Neural crest cell (in vitro differentiated cells): ENCODE measurements at regions not wholly inside any gene's neighbourhood (a gene's known extent, or its start where the extent isn't known, plus 50 kb on each side); places are given as distances from the start of the nearest gene placed in this dataset.

Experiments
- DNase-seq: peaks from one replicate; pipeline ENCODE4 v3.0.0; 2021; ENCODE audit warnings: low read depth, mixed read lengths, low spot score
- H3K27ac Mint-ChIP-seq: one replicate; pipeline ENCODE4 v1.8.0; 2021; ENCODE audit warnings: mild to moderate bottlenecking, mixed read lengths; ENCODE audit not compliant: unreplicated experiment
- H3K27me3 Mint-ChIP-seq: 2 replicates; pipeline ENCODE4 v1.8.0; 2021; ENCODE audit warnings: low read depth, mild to moderate bottlenecking, mixed read lengths
- H3K36me3 Mint-ChIP-seq: 2 replicates; pipeline ENCODE4 v1.8.0; 2021; ENCODE audit warnings: low read depth, mild to moderate bottlenecking, mixed read lengths
- H3K4me1 Mint-ChIP-seq: 2 replicates; pipeline ENCODE4 v1.8.0; 2021; ENCODE audit warnings: mixed read lengths
- H3K4me3 Mint-ChIP-seq: one replicate; pipeline ENCODE4 v1.8.0; 2021; ENCODE audit warnings: mild to moderate bottlenecking, mixed read lengths
- H3K9me3 Mint-ChIP-seq: 2 replicates; pipeline ENCODE4 v1.8.0; 2021; ENCODE audit warnings: mixed read lengths
- TF ChIP-seq, protein P1 (sequence below): fragments of 200-600 bp; sonication (generic); conservative IDR thresholded peaks from 2 replicates; pipeline ENCODE4 v1.5.0; 2021; ENCODE audit warnings: antibody characterized with exemption, mild to moderate bottlenecking

DNA sequence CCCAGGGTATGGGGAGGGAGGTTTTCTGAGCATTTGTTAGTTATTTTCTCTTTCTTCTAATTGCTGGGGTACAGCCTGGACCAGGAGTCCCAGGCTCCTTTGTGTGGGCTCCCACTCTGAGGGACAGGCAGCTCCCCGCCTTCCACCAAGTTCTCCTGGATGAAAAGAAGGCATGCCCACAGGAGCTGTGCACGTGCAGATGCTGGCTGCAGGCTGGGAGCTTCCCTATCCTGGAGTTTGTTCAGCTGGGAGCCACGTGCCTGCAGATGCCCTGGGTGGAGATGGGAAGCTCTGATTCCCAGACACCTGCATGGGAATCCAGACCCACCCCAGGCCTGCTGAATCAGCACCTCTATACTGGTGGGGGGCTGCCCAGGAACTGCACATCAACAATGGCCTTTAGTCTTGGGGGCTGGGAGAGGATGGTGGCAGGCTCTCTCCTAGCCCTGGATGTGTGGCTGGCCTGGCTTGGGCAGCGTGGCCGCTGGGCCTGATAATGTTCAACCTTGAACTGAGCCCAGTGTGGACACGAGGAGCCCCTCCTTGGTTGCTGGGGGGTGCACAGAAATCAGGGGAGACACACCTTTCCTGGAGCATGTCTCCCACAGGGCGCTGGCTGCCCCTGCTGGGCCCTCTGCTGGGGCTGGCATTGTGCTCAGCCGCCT lies 233.6 kb upstream of the HS6ST1 start:
- Mint-ChIP-seq H3K4me3 (no peak overlapping the region), H3K27ac (no peak overlapping the region), H3K27me3 (peaks cover 2% of the 10 kb centered on the region), H3K9me3 (peaks cover 1% of the 10 kb centered on the region), H3K36me3 (no peaks in the 10 kb centered on the region), H3K4me1 (peaks cover 57% of the 10 kb centered on the region)
- TF ChIP-seq, protein P1, sequence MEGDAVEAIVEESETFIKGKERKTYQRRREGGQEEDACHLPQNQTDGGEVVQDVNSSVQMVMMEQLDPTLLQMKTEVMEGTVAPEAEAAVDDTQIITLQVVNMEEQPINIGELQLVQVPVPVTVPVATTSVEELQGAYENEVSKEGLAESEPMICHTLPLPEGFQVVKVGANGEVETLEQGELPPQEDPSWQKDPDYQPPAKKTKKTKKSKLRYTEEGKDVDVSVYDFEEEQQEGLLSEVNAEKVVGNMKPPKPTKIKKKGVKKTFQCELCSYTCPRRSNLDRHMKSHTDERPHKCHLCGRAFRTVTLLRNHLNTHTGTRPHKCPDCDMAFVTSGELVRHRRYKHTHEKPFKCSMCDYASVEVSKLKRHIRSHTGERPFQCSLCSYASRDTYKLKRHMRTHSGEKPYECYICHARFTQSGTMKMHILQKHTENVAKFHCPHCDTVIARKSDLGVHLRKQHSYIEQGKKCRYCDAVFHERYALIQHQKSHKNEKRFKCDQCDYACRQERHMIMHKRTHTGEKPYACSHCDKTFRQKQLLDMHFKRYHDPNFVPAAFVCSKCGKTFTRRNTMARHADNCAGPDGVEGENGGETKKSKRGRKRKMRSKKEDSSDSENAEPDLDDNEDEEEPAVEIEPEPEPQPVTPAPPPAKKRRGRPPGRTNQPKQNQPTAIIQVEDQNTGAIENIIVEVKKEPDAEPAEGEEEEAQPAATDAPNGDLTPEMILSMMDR = no peak
- DNase-seq = no peak

GRCh38 chr2:128552806-128553551 lies 234.3 kb upstream of the HS6ST1 start:
- H3K4me3 Mint-ChIP-seq = no peak overlapping the region
- H3K9me3 Mint-ChIP-seq = no peaks in the 10 kb centered on the region
- H3K36me3 Mint-ChIP-seq = no peaks in the 10 kb centered on the region
- no peak for DNase-seq
- TF ChIP-seq, protein P1 = no peak
- H3K4me1 Mint-ChIP-seq = peaks cover 52% of the 10 kb centered on the region
- peaks cover 2% of the 10 kb centered on the region for H3K27me3 Mint-ChIP-seq
- H3K27ac Mint-ChIP-seq = no peak overlapping the region

- H3K4me3 Mint-ChIP-seq = no peak overlapping the region
- no peaks in the 10 kb centered on the region for H3K9me3 Mint-ChIP-seq
- H3K27ac Mint-ChIP-seq = peak overlapping the region; percentile 59
- H3K27me3 Mint-ChIP-seq = peaks cover 2% of the 10 kb centered on the region
- TF ChIP-seq, protein P1 = no peak
- no peaks in the 10 kb centered on the region for H3K36me3 Mint-ChIP-seq
- no peak for DNase-seq
- H3K4me1 Mint-ChIP-seq = peaks cover 44% of the 10 kb centered on the region
These were observed 235.6 kb upstream of the HS6ST1 start for GRCh38 chr2:128554151-128554769.

- no peak overlapping the region for H3K27ac Mint-ChIP-seq
- no peaks in the 10 kb centered on the region for H3K36me3 Mint-ChIP-seq
- TF ChIP-seq, protein P1 = no peak
- H3K9me3 Mint-ChIP-seq = no peaks in the 10 kb centered on the region
- H3K27me3 Mint-ChIP-seq = peaks cover 6% of the 10 kb centered on the region
- no peak overlapping the region for H3K4me3 Mint-ChIP-seq
- peaks cover 33% of the 10 kb centered on the region for H3K4me1 Mint-ChIP-seq
- DNase-seq = no peak
These were observed 236.8 kb upstream of the HS6ST1 start for GRCh38 chr2:128555433-128555832.

DNA sequence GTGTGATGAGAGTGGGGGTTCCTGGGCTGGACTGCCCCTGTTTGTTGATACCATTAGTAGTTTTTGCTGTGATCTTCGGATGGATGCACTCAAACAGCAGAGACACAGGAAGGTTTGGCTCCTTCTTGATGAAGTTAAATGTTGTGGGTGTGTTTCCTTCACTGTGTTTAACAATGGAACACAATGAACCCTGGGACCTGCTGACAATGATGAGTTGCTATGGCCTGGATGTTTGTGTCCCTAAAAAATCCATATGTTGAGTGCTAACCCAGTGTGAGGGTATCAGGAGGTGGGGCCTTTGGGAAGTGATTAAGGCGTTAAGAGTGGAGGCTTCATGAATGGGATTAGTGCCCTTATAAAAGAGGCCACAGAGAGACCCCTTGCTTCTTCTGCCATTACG lies 237.4 kb upstream of the HS6ST1 start:
- no peak for DNase-seq
- TF ChIP-seq, protein P1 = no peak
- peaks cover 9% of the 10 kb centered on the region for H3K27me3 Mint-ChIP-seq
- H3K4me1 Mint-ChIP-seq = peaks cover 31% of the 10 kb centered on the region
- no peaks in the 10 kb centered on the region for H3K36me3 Mint-ChIP-seq
- no peak overlapping the region for H3K4me3 Mint-ChIP-seq
- H3K9me3 Mint-ChIP-seq = no peaks in the 10 kb centered on the region
- no peak overlapping the region for H3K27ac Mint-ChIP-seq
